ENCODE measurements at regions not wholly inside any gene's neighbourhood (a gene's known extent, or its start where the extent isn't known, plus 50 kb on each side); places are given as distances from the start of the nearest gene placed in this dataset.

GRCh38 chr22:44395118-44396005 lies 82.6 kb upstream of the SHISAL1 start:
- DNase-seq (ENCODE audit: insufficient read length, low spot score) (no peak), FAIRE-seq (no peak)
- TF ChIP-seq, protein P1, sequence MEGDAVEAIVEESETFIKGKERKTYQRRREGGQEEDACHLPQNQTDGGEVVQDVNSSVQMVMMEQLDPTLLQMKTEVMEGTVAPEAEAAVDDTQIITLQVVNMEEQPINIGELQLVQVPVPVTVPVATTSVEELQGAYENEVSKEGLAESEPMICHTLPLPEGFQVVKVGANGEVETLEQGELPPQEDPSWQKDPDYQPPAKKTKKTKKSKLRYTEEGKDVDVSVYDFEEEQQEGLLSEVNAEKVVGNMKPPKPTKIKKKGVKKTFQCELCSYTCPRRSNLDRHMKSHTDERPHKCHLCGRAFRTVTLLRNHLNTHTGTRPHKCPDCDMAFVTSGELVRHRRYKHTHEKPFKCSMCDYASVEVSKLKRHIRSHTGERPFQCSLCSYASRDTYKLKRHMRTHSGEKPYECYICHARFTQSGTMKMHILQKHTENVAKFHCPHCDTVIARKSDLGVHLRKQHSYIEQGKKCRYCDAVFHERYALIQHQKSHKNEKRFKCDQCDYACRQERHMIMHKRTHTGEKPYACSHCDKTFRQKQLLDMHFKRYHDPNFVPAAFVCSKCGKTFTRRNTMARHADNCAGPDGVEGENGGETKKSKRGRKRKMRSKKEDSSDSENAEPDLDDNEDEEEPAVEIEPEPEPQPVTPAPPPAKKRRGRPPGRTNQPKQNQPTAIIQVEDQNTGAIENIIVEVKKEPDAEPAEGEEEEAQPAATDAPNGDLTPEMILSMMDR (IDR thresholded peaks at IDR 0.05; ENCODE audit: insufficient read depth, missing control alignments) = no peak

GRCh38 chr22:44394246-44395117 lies 81.7 kb upstream of the SHISAL1 start:
- FAIRE-seq = no peak
- TF ChIP-seq, protein P1 (IDR thresholded peaks at IDR 0.05; ENCODE audit: insufficient read depth, missing control alignments) = no peak
- DNase-seq (ENCODE audit: insufficient read length, low spot score) = no peak

GRCh38 chr22:44393066-44393465 lies 80.3 kb upstream of the SHISAL1 start:
- DNase-seq (ENCODE audit: insufficient read length, low spot score) = no peak
- TF ChIP-seq, protein P1 (IDR thresholded peaks at IDR 0.05; ENCODE audit: insufficient read depth, missing control alignments) = no peak
- FAIRE-seq = no peak

GRCh38 chr22:44392446-44392921 lies 79.7 kb upstream of the SHISAL1 start:
- FAIRE-seq (no peak), DNase-seq (ENCODE audit: insufficient read length, low spot score) (no peak)
- TF ChIP-seq, protein P1 (IDR thresholded peaks at IDR 0.05; ENCODE audit: insufficient read depth, missing control alignments) = no peak

GRCh38 chr22:44391481-44392445 lies 79.0 kb upstream of the SHISAL1 start:
- TF ChIP-seq, protein P1 (IDR thresholded peaks at IDR 0.05; ENCODE audit: insufficient read depth, missing control alignments) = no peak
- DNase-seq (ENCODE audit: insufficient read length, low spot score) (no peak), FAIRE-seq (no peak)

GRCh38 chr22:44391015-44391414 lies 78.3 kb upstream of the SHISAL1 start:
- DNase-seq (ENCODE audit: insufficient read length, low spot score) = no peak
- TF ChIP-seq, protein P1 (IDR thresholded peaks at IDR 0.05; ENCODE audit: insufficient read depth, missing control alignments) = no peak
- FAIRE-seq = no peak

All from D721Med (cell line).